ENCODE measurements at regions not wholly inside any gene's neighbourhood (a gene's known extent, or its start where the extent isn't known, plus 50 kb on each side); places are given as distances from the start of the nearest gene placed in this dataset.
"Not testable (repeated sequence)": the region's sequence is repeated elsewhere in the genome, so short reads cannot be mapped to it uniquely, and the experiment has no call there.

- H3K27me3 ChIP-seq (ENCODE audit: control insufficient read depth, insufficient read depth, low read length); H3K9ac ChIP-seq (ENCODE audit: low read length); H3K36me3 ChIP-seq (ENCODE audit: control insufficient read depth, insufficient read depth, low read length); H3K4me1 ChIP-seq (ENCODE audit: control insufficient read depth, insufficient read depth, low read length); H3K4me3 ChIP-seq (ENCODE audit: low read length); H3K9me3 ChIP-seq (ENCODE audit: control insufficient read depth, low read length): not testable (repeated sequence)
Observed at GRCh38 chr3:72064727-72065126, 279.8 kb upstream of the PROK2 start.

GRCh38 chr3:72062017-72062416, 277.1 kb upstream of the PROK2 start:
- Histone ChIP-seq H3K4me1 (ENCODE audit: control insufficient read depth, insufficient read depth, low read length) (no peaks in the 10 kb centered on the region), H3K27me3 (ENCODE audit: control insufficient read depth, insufficient read depth, low read length) (no peaks in the 10 kb centered on the region), H3K9me3 (ENCODE audit: control insufficient read depth, low read length) (no peaks in the 10 kb centered on the region), H3K9ac (ENCODE audit: low read length) (no peak overlapping the region), H3K4me3 (ENCODE audit: low read length) (no peak overlapping the region), H3K36me3 (ENCODE audit: control insufficient read depth, insufficient read depth, low read length) (no peaks in the 10 kb centered on the region)

GRCh38 chr3:72060447-72061034, 275.6 kb upstream of the PROK2 start:
- Histone ChIP-seq H3K9me3 (ENCODE audit: control insufficient read depth, low read length) (no peaks in the 10 kb centered on the region), H3K27me3 (ENCODE audit: control insufficient read depth, insufficient read depth, low read length) (no peaks in the 10 kb centered on the region), H3K4me1 (ENCODE audit: control insufficient read depth, insufficient read depth, low read length) (no peaks in the 10 kb centered on the region), H3K9ac (ENCODE audit: low read length) (no peak overlapping the region), H3K4me3 (ENCODE audit: low read length) (no peak overlapping the region), H3K36me3 (ENCODE audit: control insufficient read depth, insufficient read depth, low read length) (no peaks in the 10 kb centered on the region)

- Histone ChIP-seq H3K9me3 (ENCODE audit: control insufficient read depth, low read length) (no peaks in the 10 kb centered on the region), H3K9ac (ENCODE audit: low read length) (no peak overlapping the region), H3K4me3 (ENCODE audit: low read length) (no peak overlapping the region), H3K27me3 (ENCODE audit: control insufficient read depth, insufficient read depth, low read length) (no peaks in the 10 kb centered on the region), H3K4me1 (ENCODE audit: control insufficient read depth, insufficient read depth, low read length) (no peaks in the 10 kb centered on the region), H3K36me3 (ENCODE audit: control insufficient read depth, insufficient read depth, low read length) (no peaks in the 10 kb centered on the region)
Observed at GRCh38 chr3:72058493-72059081, 273.6 kb upstream of the PROK2 start.

GRCh38 chr3:72055436-72055835, 270.5 kb upstream of the PROK2 start:
- Histone ChIP-seq H3K9me3 (ENCODE audit: control insufficient read depth, low read length) (no peaks in the 10 kb centered on the region), H3K36me3 (ENCODE audit: control insufficient read depth, insufficient read depth, low read length) (no peaks in the 10 kb centered on the region), H3K27me3 (ENCODE audit: control insufficient read depth, insufficient read depth, low read length) (no peaks in the 10 kb centered on the region), H3K4me3 (ENCODE audit: low read length) (no peak overlapping the region), H3K4me1 (ENCODE audit: control insufficient read depth, insufficient read depth, low read length) (no peaks in the 10 kb centered on the region), H3K9ac (ENCODE audit: low read length) (no peak overlapping the region)

GRCh38 chr3:72054976-72055375, 270.0 kb upstream of the PROK2 start:
- H3K36me3 ChIP-seq (ENCODE audit: control insufficient read depth, insufficient read depth, low read length), result no peaks in the 10 kb centered on the region
- no peaks in the 10 kb centered on the region for H3K9me3 ChIP-seq (ENCODE audit: control insufficient read depth, low read length)

GRCh38 chr3:72052841-72053409, 268.0 kb upstream of the PROK2 start:
- Histone ChIP-seq H3K4me1 (ENCODE audit: control insufficient read depth, insufficient read depth, low read length) (no peaks in the 10 kb centered on the region), H3K9ac (ENCODE audit: low read length) (no peak overlapping the region), H3K9me3 (ENCODE audit: control insufficient read depth, low read length) (no peaks in the 10 kb centered on the region), H3K4me3 (ENCODE audit: low read length) (no peak overlapping the region), H3K27me3 (ENCODE audit: control insufficient read depth, insufficient read depth, low read length) (no peaks in the 10 kb centered on the region), H3K36me3 (ENCODE audit: control insufficient read depth, insufficient read depth, low read length) (no peaks in the 10 kb centered on the region)

More at GRCh38 chr3:72054976-72055375, 270.0 kb upstream of the PROK2 start:
- no peaks in the 10 kb centered on the region for H3K4me1 ChIP-seq (ENCODE audit: control insufficient read depth, insufficient read depth, low read length)
- H3K27me3 ChIP-seq (ENCODE audit: control insufficient read depth, insufficient read depth, low read length), result no peaks in the 10 kb centered on the region
- no peak overlapping the region for H3K4me3 ChIP-seq (ENCODE audit: low read length)
- H3K9ac ChIP-seq (ENCODE audit: low read length), result no peak overlapping the region

GRCh38 chr3:72050771-72051170, 265.8 kb upstream of the PROK2 start:
- Histone ChIP-seq H3K9me3 (ENCODE audit: control insufficient read depth, low read length) (no peaks in the 10 kb centered on the region), H3K27me3 (ENCODE audit: control insufficient read depth, insufficient read depth, low read length) (no peaks in the 10 kb centered on the region), H3K4me3 (ENCODE audit: low read length) (no peak overlapping the region), H3K4me1 (ENCODE audit: control insufficient read depth, insufficient read depth, low read length) (no peaks in the 10 kb centered on the region), H3K36me3 (ENCODE audit: control insufficient read depth, insufficient read depth, low read length) (no peaks in the 10 kb centered on the region), H3K9ac (ENCODE audit: low read length) (no peak overlapping the region)

- H3K9me3 ChIP-seq (ENCODE audit: control insufficient read depth, low read length), result no peaks in the 10 kb centered on the region
Observed at GRCh38 chr3:72050048-72050632, 265.2 kb upstream of the PROK2 start.

GRCh38 chr3:72049300-72049699, 264.4 kb upstream of the PROK2 start:
- Histone ChIP-seq H3K4me3 (ENCODE audit: low read length) (no peak overlapping the region), H3K9ac (ENCODE audit: low read length) (no peak overlapping the region), H3K36me3 (ENCODE audit: control insufficient read depth, insufficient read depth, low read length) (no peaks in the 10 kb centered on the region), H3K4me1 (ENCODE audit: control insufficient read depth, insufficient read depth, low read length) (no peaks in the 10 kb centered on the region), H3K9me3 (ENCODE audit: control insufficient read depth, low read length) (no peaks in the 10 kb centered on the region), H3K27me3 (ENCODE audit: control insufficient read depth, insufficient read depth, low read length) (no peaks in the 10 kb centered on the region)

More at GRCh38 chr3:72050048-72050632, 265.2 kb upstream of the PROK2 start:
- H3K27me3 ChIP-seq (ENCODE audit: control insufficient read depth, insufficient read depth, low read length), result no peaks in the 10 kb centered on the region
- H3K36me3 ChIP-seq (ENCODE audit: control insufficient read depth, insufficient read depth, low read length), result no peaks in the 10 kb centered on the region
- H3K9ac ChIP-seq (ENCODE audit: low read length), result no peak overlapping the region
- no peak overlapping the region for H3K4me3 ChIP-seq (ENCODE audit: low read length)
- no peaks in the 10 kb centered on the region for H3K4me1 ChIP-seq (ENCODE audit: control insufficient read depth, insufficient read depth, low read length)

GRCh38 chr3:72048873-72049272, 263.9 kb upstream of the PROK2 start:
- H3K36me3 ChIP-seq (ENCODE audit: control insufficient read depth, insufficient read depth, low read length), result no peaks in the 10 kb centered on the region
- H3K9ac ChIP-seq (ENCODE audit: low read length), result no peak overlapping the region
- no peaks in the 10 kb centered on the region for H3K4me1 ChIP-seq (ENCODE audit: control insufficient read depth, insufficient read depth, low read length)
- H3K9me3 ChIP-seq (ENCODE audit: control insufficient read depth, low read length), result no peaks in the 10 kb centered on the region
- H3K4me3 ChIP-seq (ENCODE audit: low read length), result no peak overlapping the region
- H3K27me3 ChIP-seq (ENCODE audit: control insufficient read depth, insufficient read depth, low read length), result no peaks in the 10 kb centered on the region

GRCh38 chr3:72047221-72047871, 262.4 kb upstream of the PROK2 start:
- Histone ChIP-seq H3K36me3 (ENCODE audit: control insufficient read depth, insufficient read depth, low read length) (no peaks in the 10 kb centered on the region), H3K4me1 (ENCODE audit: control insufficient read depth, insufficient read depth, low read length) (no peaks in the 10 kb centered on the region), H3K27me3 (ENCODE audit: control insufficient read depth, insufficient read depth, low read length) (no peaks in the 10 kb centered on the region), H3K4me3 (ENCODE audit: low read length) (no peak overlapping the region), H3K9me3 (ENCODE audit: control insufficient read depth, low read length) (no peaks in the 10 kb centered on the region), H3K9ac (ENCODE audit: low read length) (no peak overlapping the region)

Measured in mucosa of stomach (tissue), 1 donor.